GM19239 (cell line): ENCODE measurements at regions not wholly inside any gene's neighbourhood (a gene's known extent, or its start where the extent isn't known, plus 50 kb on each side); places are given as distances from the start of the nearest gene placed in this dataset.

Experiments
- DNase-seq: peaks from one replicate; pipeline ENCODE4 v3.0.0; 2011; ENCODE audit warnings: low spot score; ENCODE audit not compliant: insufficient read length
- FAIRE-seq: peaks from 2 replicates; lab custom pipeline; 2011; peaks lifted over from hg19 to GRCh38; lab: Jason Lieb, UNC

- no peak for FAIRE-seq
- no peak for DNase-seq
Observed at GRCh38 chr5:71862087-71862486, 143.0 kb downstream of the CARTPT start.

DNA sequence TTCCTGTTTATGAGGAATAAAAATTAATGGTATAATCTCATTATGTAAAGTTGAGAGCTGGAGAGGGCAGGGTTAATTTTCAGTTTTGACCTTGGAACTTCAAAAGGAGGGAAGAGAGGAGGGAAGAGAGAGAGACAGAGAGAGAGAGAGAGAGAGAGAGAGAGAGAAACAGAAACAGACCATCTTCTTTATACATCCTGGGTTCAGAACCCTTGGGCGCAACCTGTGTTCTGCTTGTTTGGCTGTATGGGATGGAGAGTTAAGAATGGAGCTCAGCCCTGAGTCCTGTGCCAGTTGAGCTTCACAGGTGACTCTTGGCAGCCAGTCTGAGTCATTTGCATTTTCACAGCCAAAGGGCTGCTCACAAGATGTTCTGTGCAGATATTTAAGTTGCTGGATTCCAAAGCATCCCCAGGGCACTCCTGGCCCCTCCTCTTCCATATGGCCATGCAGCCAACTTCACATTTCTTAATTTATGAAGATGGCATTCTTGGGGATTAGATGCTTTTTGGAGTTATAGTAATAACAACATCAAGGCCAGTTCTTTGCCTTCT is 143.5 kb downstream of the CARTPT start:
- no peak for FAIRE-seq
- DNase-seq, result no peak

DNA sequence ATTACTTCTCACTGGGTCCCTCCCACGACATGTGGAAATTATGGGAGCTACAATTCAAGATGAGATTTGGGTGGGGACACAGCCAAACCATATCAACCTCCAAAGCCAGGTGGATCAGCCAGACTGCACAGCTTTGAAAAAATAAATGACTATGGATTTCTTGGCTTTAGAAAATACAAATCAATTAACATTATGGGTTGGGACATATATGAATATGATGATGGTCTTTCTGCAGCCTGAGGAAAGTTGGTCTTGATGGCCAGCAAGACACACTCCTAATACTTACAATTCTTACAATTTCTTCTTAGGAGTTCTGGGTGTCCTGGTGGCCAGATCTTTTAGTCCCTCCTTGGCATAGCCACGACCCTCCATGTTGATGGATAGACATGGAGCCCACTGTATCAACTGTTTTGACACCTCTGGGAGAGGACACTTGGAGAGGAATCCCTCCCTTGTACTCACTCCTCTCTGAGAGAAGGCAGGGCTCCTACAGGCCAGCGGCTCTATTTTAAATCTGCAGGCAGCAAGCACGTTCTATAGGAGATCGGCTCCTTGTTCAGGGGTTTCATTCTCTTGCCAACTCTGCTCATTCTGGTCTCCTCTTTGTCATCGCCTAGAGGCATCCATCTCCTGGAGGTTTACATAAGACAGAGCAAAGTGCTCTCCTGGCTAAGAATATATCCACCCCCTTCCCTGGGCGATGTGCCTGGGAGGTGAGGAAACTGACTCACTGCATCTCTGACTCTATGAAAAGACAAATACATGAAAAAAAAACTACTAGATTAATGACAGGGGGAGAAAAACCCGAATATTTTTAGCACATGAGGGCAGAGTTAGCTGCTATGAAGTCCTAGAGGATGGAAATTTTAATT is 145.9 kb downstream of the CARTPT start:
- FAIRE-seq (no peak), DNase-seq (no peak)

DNA sequence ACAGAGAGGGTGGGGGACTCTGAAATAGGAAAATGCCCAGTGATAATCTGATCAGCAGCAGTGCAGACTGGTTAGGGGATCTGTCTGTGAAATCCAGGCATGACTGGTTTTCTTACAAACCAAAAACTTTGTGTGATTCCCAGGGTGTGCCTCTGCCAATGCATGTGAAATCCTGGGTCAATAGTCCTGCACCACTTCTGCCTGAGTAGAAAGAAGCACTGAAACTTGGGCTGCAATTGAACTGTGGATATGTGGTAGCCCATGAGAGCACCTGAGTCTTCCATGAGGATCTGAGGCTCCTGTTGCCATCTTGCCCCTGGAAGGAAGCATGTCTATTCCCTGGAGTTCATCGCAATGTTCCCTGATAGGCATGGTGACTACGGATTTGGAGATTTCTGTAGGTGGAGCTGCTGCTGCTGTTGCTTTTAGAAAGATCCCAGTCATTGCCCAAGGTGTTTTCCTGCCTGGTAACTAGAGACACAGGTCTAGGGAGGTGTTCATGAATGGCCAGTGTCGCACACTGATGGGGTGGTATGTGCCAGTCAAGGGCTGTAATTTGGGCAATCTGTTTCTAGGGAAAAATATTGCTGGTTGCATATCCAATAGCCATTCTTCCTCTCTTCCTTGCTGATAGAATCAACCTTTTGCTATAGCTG is 146.7 kb downstream of the CARTPT start:
- DNase-seq (no peak), FAIRE-seq (no peak)

DNA sequence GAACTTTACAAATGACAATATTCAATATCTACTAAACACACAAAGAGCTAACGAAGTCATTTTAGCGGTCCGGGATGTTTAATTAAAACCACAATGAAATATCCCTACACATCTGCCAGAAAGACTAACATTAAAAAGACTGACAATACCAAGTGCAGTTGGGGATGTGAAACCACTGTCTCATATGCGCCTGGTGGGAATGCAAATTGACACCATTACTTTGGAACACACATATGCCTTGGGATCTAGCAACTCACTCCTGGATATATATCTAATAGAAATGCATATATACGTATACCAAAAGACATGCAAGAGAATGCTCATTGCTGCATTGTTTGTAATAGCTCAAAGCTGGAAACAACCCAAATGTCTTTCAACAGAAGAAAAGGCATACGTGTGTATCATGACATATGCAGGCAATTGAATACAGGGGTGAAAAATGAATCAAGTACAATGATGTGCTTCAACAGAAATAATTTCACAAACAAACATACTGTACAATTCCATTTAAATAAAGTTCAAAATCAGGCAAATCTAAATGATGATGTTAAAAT is 153.3 kb downstream of the CARTPT start:
- no peak for FAIRE-seq
- DNase-seq, result no peak

GRCh38 chr5:71873191-71873591 is 154.1 kb downstream of the CARTPT start:
- no peak for DNase-seq
- no peak for FAIRE-seq

DNA sequence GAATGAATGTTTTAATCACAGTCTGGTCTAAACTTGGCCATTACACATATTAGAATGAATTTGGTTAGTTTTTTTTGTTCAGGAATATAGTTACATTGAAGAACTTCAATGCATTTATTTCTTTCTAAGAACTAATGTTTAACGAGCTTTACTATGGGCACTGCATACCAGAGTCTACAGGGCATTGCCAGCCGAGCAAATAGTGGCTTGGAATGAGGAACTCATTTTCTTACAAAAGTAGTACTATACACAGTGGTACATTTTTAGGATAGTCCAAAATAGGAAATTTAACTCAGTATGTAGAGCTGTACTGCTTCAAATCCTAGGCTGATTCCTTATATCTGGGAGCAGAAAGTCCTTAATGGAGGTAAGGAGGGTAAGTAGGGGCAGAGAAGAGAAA is 155.4 kb downstream of the CARTPT start:
- FAIRE-seq (no peak), DNase-seq (no peak)

DNA sequence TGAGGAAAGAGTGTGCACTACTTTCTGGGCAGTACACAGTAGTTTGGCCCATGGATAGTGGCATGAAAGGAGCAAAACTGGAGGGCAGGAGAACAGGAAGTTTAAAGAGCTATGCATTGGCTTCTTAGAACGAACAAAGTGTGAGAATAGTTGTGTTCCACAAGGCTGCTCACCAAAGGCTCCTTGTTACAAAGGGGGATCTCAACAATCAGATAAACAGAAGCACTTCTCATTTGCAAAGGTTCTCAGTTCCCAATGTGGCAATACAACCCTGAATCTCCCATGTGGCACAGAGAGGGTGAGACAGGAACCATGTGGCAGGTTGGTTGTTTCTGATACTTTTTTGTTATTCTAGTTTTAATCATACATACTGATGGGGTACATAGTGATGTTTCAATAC is 158.4 kb downstream of the CARTPT start:
- FAIRE-seq (no peak), DNase-seq (no peak)

GRCh38 chr5:71880536-71880935 is 161.5 kb downstream of the CARTPT start:
- FAIRE-seq (no peak), DNase-seq (no peak)

- no peak for FAIRE-seq
Observed at GRCh38 chr5:71882826-71883741, 164.0 kb downstream of the CARTPT start.

DNA sequence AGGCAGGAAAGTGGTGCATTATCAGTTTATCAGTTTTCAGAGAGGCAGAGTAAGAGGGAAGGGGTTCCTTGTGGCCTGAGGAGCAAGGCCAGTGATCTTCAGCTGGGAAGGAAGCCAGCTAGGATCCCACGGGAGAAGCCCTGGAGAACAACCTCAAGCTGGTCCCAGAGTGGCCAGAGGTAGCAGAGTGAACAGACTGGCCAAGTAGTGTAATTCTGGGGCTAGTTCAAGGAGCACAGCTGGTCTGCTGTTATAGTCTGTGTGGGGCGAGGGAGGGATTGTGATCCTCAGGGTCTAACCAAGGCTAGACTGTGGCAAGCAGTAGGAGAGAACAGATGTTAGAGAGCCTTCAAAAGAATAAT is 164.6 kb downstream of the CARTPT start:
- FAIRE-seq (no peak), DNase-seq (no peak)

More at GRCh38 chr5:71882826-71883741, 164.0 kb downstream of the CARTPT start:
- no peak for DNase-seq

- no peak for DNase-seq
- FAIRE-seq, result no peak
Observed at GRCh38 chr5:71884926-71885325, 165.9 kb downstream of the CARTPT start.

- FAIRE-seq (no peak), DNase-seq (no peak)
Observed at GRCh38 chr5:71886406-71886805, 167.3 kb downstream of the CARTPT start.

DNA sequence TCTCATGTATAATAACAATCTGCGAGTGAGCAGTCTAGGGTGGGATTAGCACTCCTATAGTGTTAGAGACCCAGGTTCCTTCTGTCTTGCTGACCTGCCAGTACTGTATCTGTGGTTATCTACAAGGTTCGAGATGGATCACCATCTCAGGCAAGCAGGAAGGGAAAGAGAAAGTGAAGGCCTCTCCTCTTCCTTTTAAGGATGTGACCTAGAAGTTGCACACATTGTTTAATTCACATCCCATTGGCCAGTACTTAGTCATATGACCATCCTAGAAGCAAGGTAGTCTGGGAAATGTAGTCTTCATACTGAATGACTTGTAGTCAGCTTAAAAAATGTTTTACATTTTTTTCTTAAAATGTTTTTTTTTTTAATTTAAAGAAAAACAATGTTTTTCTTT is 168.6 kb downstream of the CARTPT start:
- FAIRE-seq (peak; percentile 85), DNase-seq (peak; percentile 62)

- DNase-seq, result no peak
- FAIRE-seq, result no peak
Observed at GRCh38 chr5:71891406-71891805, 172.3 kb downstream of the CARTPT start.

DNA sequence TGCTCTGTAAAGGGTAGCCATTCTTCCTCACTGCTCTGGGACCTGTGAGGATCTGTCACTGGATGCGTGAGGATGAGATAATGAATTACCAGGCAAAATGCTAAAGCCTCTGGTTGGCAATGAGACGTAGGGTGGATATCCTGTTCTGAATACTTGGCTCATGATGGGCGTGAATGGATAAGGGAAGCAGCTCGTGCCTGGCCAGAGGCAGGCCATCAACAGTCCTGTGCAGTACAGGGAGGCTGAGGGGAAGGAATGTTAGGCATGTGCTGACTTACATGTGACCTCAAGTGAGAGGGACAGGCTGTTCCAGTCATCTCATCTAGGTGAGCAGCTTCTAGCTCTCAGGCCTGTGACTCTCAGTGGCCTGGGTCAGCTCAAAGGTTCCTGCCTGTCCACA is 172.8 kb downstream of the CARTPT start:
- FAIRE-seq (no peak), DNase-seq (no peak)

GRCh38 chr5:71892641-71893365 is 173.7 kb downstream of the CARTPT start:
- no peak for DNase-seq
- no peak for FAIRE-seq

- no peak for DNase-seq
- no peak for FAIRE-seq
Observed at GRCh38 chr5:71893451-71893850, 174.4 kb downstream of the CARTPT start.

DNA sequence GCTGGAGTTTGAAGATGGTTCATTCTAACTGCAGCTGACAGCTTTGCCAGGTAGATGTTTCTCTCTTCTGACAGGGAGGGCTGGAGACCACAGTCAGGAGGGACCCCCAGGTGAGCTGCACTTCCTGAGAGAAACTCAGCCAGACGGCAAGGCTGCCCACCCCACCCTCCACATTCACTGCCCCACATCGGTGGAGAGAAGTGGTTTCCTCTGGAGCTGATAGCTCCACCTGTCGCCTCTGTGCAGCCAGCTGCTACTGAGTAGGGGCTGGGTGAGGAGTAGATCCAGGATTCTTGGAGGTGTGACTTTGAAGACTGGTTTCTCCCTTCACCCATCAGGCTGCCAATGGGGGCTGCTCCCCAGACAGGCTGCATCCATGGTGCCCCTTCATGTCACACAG is 175.0 kb downstream of the CARTPT start:
- DNase-seq (no peak), FAIRE-seq (no peak)
